Activated CD4-positive, alpha-beta T cell treated with anti-CD3 and anti-CD28 coated beads for 1 hour (primary cell): ENCODE measurements at regions not wholly inside any gene's neighbourhood (a gene's known extent, or its start where the extent isn't known, plus 50 kb on each side); places are given as distances from the start of the nearest gene placed in this dataset.
"Not testable (repeated sequence)": the region's sequence is repeated elsewhere in the genome, so short reads cannot be mapped to it uniquely, and the experiment has no call there.

Experiments
- DNase-seq: peaks from one replicate; pipeline ENCODE4 v3.0.0-alpha.2; 2020

DNA sequence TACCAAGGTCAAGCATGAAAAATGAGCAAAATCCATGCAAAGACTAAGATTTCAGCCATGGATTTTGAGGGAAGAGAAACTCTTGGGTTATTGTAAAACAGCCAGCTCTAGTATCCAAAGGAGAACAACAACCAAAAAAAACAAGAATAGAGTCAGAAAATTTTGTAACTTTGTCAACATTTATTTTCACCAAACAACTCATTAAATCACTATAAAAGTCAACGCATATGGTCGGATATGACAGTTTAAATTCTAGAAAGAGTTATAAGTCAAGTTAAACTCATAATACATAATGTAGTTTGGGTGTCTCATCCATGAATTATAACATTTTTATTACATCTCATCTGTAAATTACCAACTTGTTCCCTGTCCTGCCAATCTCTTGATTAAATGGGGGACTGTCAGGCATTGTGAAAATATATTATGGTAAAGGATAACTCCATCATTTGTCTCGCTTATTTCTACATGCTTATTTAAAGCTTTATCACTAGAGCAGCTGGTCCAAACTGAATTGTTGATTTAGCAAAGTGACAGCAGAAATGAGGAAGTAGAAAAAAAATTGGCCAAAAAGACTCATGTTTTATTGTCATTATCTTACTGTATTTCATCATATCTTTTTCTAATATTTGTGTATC lies 224.8 kb upstream of the NOCT start:
- no peak for DNase-seq

DNA sequence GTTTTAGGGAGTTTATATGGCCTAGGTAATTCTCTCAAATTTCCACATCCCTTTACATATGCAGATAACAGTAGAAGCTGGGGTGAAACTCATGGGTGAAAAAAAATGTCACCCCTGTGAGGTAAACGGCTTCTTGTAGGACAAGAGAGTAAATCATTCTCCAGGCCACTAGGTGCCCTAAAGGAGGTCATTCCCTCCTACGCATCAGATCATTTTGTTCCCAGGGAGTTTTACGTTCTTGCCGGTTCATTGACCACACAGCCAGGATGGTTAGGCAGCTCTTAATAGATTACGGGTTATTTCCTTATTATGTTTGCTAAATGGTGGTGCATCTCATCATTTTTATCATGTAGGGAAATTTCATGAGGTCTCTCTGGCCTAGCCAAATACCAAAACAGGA lies 225.8 kb upstream of the NOCT start:
- DNase-seq = no peak

DNA sequence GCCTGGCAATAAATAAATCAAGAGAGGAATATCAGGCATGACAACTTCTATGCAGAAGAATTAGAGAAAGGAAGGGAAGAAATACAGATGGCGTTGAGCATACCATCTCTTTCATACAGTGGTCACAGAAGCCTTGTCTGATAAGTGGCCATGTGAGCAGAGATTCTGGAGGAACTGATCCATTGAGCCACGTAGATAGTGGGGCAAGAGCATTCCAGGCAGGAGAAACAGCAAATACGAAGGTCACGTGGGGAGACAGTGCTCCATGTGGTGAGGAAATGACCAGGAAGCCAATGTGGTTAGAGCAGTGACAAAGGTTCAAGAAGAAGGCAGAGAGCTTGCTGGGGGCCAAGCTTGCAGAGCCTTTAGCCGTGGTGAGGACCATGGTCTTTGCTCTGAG lies 226.7 kb upstream of the NOCT start:
- no peak for DNase-seq

DNA sequence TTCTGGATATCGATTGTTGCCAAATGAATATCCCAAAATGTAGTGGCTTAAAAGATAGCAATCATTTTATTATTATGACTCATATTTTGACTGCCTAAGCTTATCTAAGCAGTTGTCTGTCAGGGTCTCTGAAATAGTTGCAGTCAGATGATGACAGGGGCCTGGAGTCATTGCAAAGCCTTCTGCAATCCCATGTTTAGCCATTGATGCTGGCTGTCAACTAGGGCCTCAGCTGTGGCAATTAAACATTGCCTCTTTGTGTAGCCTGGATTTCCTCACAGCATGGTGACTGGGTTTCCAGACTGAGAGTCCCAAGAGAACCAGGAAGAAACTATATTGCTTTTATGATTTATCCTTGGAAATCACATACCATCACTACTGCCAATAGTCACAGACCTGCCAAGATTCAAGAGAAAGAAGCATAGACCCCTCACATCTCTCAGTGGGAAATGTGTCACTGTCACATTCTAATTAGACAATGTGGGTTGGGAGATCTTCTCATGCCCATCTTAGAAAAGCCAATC lies 227.3 kb upstream of the NOCT start:
- no peak for DNase-seq

DNA sequence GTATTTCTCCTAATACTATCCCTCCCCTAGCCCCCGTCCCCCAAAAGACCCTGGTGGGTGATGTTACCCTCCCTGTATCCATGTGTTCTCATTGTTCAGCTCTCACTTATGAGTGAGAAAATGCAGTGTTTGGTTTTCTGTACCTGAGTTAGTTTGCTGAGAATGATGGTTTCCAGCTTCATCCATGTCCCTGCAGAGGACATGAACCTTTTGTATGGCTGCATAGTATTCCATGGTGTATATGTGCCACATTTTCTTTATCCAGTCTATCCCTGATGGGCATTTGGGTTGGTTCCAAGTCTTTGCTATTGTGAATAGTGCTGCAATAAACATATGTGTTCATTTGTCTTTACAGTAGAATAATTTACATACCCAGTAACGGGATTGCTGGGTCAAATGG lies 235.8 kb upstream of the NOCT start:
- not testable (repeated sequence) for DNase-seq

DNA sequence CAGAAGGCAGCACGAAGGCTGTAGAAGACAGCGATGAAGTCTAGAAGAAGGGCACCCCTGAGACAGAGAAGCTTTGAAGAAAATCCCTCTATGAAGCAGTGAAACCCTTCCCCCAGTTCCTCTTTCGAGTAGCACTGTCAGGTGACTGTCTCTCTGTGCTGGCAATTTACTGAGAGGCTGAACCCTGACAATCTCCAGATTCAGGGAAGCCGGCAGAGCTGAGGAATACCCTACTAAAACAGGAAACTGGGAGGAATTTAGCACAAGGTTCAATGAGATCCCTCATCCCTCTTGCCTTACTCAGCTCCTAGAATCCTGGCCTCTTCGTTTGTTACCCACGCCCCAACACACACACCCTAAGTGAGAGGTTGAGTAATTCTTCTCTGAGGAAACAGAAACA lies 239.7 kb upstream of the NOCT start:
- no peak for DNase-seq

DNA sequence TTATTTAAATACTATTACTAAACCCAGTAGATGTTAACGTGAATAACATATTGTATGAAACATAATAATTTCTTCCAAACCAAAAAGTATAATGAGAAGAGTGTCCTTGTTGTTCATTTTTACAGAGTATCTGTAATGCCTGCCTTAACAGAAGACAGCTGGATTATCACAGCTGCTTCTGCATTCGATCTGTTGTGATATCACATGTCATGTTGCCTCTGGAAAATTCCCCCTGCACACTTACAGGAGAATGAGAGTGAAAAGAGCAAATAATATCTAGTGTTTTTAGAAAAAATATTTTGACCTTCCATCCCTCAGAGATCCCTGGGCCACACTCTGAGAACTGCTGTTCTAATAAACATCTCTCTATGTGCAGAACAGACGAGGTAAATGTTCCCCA lies 240.1 kb upstream of the NOCT start:
- no peak for DNase-seq

DNA sequence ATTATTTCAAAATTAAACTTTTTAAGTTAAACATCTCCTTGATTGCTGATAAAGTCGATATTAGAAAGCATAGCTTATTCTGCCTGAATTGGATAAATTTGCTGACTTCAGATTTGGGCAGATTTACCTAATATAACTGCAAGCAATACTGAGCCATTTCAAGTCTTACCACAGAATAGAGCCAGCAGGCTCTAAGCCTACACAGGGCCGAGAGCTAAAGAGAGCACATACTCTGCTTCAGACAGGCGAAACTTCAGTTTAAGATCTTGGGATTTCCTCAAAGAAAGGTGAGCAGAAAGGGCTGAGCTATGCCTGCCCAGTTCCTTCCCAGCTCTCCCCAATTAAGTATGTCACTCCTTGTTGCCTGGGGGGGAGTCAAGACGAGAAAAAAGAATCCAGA lies 240.6 kb upstream of the NOCT start:
- DNase-seq = no peak

DNA sequence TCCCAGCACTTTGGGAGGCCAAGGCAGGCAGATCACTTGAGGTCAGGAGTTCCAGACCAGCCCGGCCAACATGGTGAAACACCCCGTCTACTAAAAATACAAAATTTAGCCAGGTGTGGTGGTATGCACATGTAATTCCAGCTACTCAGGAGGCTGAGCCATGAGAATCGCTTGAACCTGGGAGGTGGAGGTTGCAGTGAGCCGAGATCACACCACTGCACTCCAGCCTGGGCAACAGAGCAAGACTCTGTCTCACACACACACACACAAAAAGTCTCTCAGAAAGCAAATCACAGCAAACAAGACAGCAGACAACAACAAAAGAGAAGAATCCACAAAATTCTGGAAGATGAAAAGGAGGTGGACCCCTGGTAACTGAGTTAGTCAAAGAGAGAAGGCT lies 241.5 kb upstream of the NOCT start:
- DNase-seq = not testable (repeated sequence)

DNA sequence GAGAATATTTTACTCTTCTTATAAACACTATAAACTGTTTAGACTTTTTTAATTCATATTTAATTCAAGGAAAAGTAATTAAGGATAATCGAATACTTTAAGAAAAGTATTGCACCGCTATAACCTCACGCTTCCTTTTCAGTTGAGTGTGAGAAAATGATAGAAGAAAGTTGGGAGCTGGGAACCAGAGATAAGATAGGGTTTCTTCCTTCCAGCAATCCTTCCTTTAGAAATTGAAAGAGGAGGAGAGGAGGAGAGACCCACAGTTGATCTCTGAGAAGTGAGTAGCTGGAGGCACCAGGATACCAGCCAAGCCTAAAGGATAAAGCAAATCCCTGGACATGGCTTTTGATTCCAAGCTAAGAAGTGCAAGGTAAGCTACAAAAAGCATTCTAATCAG lies 242.3 kb upstream of the NOCT start:
- DNase-seq = no peak

DNA sequence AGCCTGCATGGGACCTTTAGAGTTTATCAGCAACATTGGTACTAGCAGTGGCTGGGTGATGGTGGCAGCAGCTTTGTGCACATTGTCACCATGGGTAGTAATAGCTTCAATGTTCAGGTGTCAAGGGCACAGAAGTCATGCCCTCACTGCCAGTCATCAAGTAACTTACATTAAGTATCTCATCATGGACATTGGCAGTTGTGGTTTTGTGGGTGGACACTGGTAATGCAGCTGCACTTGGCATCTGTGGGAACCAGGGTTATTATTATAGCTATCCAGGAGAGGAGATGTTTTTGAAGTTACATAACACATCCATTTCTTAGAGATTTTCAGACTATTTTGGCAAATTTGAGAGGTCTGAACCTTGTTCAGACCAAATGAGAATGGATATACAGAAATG lies 243.2 kb upstream of the NOCT start:
- no peak for DNase-seq

DNA sequence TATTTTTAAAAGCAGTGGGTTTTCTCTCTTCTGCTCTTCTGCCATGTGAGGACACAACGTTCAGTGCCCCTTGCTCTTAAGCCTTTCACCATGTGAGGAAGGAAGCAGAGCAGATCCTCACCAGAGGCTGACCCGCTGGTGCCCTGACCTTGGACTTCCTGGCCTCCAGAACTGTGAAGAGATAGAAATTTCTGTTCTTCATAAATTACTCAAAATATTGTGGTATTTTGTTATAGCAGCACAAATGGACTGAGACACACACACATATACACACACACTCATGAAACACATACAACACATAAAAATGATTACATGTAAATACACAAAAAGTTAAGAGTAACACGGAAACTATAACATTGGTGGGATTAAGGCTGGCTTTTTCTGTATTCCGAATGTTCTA lies 244.8 kb upstream of the NOCT start:
- DNase-seq = no peak

DNA sequence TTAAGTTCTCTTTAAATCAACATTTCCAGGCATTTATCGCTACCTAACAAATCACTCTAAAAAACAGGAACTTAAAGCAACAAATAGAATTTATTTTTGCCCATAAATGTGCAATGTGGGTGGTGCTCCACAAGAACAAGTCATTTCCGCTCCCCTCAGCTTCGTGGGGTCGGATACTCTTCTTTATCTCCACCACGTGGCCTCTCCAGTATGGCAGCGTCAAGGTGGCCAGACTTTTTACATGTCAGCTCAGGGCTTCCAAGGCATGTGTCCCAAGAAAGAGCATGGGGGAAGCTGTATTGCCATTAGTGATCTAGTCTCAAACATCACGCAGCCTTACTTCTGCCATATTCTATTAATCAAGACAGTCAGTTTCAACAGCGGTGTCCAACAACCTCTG lies 249.2 kb upstream of the NOCT start:
- no peak for DNase-seq

DNA sequence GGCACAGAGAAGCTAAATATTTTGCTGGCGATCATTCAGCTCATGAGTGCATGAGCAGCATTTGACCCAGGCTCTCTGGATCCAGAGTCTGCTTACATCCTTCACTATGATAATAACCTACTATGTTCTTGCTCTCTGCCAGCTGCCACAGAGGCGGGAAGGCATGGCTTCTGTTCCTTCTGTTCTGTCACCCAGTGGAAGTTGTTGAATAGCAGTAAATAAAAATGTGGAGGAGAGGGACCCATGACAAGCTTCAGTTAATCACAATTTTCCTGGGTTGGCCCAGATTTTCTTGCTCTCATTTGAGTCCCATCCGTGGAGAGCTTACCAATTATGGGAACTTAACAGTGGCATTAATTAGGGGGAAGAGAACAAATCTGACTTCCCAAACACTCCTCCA lies 250.1 kb upstream of the NOCT start:
- DNase-seq = no peak

DNA sequence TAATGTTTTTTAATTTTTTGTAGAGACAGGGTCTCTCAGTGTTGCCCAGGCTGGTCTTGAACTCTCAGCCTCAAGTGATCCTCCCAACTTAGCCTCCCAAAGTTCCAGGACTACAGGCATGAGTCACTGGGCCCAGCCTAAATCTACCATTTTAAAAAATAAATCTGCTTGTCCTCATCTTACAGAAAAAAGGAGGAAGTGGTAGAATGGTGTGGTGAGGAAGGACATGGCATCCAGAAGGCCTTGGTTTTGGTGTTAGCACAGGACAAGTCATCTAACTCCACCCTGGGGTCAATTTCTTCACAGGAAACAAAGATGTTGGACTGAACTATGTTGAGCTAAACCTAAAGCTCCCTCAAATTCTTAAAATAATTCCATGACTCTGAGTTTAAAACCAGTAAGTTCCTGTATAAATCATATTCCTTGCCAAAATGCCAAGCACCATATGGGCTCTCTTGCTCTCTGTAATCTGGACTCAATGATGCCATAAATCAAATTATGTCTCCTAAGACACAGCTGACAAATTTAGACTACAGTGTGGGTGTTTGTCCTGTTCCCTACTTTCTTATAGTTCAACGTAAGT lies 253.9 kb upstream of the NOCT start:
- DNase-seq = no peak

DNA sequence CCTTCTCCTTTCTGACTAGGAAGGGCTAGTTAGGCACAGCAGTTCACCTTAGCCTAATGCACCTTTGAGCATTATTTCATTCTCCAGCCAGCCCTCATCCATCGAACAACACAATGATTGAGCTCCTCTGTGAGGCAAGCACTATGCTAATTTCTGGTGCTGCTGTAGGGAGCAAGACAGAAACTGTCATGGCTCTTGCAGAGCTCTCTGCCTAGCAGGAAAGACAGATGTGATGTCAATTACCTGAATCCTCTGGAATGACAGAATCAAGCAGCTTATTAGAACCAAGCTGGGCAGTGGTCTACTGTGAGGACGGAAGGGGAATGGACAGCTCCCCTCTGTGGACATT lies 256.1 kb upstream of the NOCT start:
- DNase-seq = no peak

DNA sequence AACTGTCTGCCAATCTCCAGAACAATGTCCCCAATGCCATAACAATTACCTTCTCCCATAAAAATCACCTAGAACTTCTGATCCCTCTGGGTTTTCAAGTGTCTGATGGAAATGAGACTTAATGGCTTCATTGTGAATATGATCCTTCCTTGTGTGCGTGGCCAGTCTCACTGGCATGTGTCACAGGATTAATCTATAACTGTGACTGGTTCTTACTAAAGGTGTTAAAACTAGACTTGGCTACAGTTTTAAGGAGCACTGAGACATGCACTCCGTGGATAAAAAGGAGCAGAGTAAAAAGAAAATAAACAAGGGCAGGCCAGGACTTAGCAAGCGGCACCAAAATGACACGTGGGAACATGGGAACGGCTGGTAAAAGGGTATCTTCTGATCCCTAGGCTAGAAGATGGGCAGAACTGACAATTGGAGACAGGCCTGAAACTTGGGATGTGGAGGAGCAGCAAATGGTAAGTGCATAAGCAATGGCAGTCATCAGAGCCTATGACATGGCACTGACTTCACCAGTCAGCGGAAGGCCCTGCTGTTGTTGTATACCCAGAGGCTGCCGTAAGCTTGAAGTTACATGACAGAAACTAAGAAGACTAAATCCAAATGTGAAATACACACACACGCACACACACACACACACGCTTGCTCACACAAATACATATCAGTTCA lies 256.6 kb upstream of the NOCT start:
- no peak for DNase-seq

DNA sequence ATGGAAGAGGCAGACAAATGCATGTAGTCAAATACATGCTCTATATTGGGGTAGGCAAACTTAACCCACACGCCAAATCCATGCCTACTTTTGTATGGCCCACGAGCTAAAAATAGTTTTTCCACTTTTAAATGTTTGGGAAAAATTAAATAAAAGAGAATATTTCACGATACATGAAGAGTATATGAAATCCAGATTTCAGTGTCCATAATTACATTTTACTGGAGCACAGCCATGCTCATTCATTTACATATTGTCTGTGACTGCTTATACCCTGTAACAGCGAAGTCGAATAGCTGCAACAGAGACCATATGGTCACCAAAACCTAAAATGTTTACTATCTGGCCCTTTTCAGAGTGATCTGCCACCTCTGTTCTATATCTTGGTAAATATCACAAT lies 257.4 kb upstream of the NOCT start:
- no peak for DNase-seq

DNA sequence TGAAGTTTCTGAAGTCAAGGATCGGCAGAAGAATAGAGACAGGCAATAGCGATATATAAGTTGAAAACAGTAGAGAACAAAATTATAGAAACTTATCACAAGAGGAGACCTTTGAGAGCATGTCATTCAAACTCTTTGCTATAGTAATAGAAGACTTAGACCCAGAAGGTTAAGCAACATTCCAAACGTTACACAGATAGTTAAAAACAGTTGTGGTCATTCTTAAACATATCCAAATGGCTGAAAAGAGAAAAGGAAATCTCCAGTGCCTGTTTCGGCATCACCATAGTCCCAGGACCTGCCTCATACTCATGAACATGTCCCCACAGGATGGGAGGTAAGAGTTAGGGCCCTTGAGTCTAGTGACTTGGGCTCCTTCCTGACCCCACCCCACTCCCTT lies 258.1 kb upstream of the NOCT start:
- no peak for DNase-seq

DNA sequence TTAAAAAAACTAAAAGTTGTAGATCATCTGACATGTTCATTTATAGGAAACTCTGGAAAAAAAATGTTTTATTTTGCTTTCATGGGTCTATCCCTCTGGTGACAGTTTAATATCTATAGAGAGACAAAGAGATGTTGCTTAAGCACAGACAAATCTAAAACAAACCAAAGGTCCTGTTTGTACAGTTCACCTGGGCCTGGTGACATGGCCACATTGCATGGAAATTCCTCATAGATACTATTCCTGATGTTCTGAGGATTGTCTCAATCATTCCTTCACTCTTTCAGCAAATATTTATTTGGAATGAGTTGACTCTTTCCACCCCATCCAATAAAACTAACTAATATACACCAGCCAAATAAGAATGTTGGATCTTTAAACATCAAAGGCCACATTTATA lies 259.1 kb upstream of the NOCT start:
- DNase-seq = no peak

DNA sequence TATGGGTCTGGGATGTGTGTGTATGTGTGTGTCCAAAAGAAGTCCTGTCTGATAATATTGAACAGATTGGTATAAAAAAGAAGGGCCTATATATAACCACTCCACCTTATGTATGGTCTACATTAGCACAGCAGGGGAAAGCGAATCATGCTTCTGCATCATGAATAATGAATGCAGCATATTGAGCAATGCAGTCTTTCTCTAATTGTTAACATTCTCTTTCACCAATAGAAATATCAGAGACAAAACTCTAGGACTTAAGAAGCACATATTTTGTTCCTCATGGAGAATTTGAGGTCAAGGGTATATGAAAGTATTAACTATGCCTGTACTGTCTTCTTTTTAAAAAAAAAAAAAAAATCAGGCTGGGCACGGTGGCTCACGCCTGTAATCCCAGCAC lies 264.3 kb upstream of the NOCT start:
- DNase-seq = no peak

DNA sequence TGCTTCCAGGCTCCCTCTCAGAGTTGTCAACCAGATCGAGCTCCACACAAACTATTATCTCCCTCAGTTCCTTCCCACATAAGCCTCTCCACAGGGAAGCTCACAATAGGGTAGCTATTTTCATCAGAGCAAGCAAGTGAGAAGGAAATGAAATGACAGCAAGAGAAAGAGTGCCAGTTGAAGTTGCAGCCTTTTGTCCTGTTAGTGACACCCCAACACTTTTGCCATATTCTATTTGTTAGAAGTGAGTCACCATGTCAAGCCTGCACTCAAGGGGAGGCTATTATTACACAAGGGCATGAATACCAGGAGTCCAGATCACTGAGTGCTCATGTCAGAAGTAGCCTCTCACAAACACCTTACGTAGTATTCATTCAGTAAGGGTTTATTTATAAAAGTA lies 266.3 kb upstream of the NOCT start:
- no peak for DNase-seq

DNA sequence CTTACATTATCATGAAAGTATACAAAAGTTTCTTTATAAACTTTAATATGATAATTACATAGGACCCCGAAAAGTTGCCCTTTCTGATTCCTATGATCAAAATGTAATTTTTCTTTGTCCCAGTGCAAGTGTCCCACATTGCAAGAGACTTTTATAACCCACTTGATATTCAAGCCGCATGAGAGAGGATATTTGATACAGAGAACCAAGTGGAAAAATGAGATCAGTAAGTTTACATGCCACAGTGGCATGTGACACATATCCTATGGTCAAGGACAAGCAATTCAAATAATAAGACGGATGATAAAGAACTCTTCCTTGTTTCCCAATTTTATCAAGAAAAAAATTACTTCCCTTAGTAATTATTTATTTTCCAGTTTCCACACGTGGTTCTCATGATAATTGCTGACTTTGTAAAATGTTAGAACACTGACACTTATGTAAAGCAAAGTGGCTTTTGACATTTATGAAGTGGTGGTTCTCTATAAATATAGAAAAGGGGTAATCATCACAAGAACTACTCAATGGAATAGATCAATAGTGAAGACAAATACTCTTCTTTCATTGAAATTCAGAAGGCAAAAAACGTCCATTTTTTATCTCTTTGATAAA lies 273.7 kb upstream of the NOCT start:
- DNase-seq = no peak
